ENCODE measurements at regions not wholly inside any gene's neighbourhood (a gene's known extent, or its start where the extent isn't known, plus 50 kb on each side); places are given as distances from the start of the nearest gene placed in this dataset.

DNA sequence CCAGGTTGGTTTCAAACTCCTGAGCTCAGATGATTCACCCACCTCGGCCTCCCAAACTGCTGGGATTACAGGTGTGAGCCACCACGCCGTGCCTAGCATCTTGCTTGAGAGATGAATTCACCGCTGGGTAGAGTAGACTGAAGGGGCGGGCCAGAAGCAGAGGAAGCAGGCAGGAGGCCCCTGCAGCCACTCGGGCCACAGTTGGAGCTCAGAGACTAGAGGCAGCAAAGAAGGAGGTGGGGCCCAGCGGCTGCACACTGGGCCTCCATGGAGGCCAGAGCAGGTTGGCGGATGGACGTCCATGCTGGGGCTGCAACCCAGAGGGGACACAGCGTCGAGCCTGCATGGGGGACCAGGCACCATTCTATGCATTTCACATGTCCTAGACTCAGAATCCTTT, 88.4 kb upstream of the FGF3 start:
- TF ChIP-seq, protein P1, sequence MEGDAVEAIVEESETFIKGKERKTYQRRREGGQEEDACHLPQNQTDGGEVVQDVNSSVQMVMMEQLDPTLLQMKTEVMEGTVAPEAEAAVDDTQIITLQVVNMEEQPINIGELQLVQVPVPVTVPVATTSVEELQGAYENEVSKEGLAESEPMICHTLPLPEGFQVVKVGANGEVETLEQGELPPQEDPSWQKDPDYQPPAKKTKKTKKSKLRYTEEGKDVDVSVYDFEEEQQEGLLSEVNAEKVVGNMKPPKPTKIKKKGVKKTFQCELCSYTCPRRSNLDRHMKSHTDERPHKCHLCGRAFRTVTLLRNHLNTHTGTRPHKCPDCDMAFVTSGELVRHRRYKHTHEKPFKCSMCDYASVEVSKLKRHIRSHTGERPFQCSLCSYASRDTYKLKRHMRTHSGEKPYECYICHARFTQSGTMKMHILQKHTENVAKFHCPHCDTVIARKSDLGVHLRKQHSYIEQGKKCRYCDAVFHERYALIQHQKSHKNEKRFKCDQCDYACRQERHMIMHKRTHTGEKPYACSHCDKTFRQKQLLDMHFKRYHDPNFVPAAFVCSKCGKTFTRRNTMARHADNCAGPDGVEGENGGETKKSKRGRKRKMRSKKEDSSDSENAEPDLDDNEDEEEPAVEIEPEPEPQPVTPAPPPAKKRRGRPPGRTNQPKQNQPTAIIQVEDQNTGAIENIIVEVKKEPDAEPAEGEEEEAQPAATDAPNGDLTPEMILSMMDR (IDR thresholded peaks at IDR 0.05): no peak
- no peak for TF ChIP-seq POLR2A (IDR thresholded peaks at IDR 0.05)
